ENCODE measurements at regions not wholly inside any gene's neighbourhood (a gene's known extent, or its start where the extent isn't known, plus 50 kb on each side); places are given as distances from the start of the nearest gene placed in this dataset.
"Not testable (repeated sequence)": the region's sequence is repeated elsewhere in the genome, so short reads cannot be mapped to it uniquely, and the experiment has no call there.

DNA sequence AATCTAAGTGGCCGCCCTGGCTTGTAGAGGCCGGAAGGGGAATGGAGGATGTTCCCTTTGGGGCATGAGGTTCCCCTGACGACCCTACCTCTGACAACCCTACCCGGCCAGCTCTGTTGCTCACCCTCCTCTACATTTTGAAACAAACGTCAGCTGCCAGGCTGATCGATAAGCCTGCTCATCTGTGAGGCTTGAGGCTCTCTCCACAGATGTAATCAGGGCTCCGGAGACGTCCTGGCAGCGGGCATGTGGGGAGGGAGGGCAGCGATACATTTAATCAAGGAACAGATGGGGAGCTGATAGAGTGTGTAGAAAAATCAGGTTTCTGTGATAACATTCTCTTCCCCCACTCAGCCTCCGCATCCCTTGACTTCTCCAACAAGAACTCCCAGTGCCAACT is 212.3 kb upstream of the SDK2 start:
- Histone ChIP-seq H3K4me3 (no peak overlapping the region), H3K27ac (no peak overlapping the region), H3K36me3 (no peaks in the 10 kb centered on the region), H3K9me3 (peaks cover 6 to 8% of the 10 kb centered on the region in 2 donors), H3K27me3 (peaks cover 0 to 20% of the 10 kb centered on the region in 2 donors), H3K4me1 (no peaks in the 10 kb centered on the region)
- TF ChIP-seq, protein P1, sequence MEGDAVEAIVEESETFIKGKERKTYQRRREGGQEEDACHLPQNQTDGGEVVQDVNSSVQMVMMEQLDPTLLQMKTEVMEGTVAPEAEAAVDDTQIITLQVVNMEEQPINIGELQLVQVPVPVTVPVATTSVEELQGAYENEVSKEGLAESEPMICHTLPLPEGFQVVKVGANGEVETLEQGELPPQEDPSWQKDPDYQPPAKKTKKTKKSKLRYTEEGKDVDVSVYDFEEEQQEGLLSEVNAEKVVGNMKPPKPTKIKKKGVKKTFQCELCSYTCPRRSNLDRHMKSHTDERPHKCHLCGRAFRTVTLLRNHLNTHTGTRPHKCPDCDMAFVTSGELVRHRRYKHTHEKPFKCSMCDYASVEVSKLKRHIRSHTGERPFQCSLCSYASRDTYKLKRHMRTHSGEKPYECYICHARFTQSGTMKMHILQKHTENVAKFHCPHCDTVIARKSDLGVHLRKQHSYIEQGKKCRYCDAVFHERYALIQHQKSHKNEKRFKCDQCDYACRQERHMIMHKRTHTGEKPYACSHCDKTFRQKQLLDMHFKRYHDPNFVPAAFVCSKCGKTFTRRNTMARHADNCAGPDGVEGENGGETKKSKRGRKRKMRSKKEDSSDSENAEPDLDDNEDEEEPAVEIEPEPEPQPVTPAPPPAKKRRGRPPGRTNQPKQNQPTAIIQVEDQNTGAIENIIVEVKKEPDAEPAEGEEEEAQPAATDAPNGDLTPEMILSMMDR (IDR thresholded peaks at IDR 0.05) = no peak
- TF ChIP-seq POLR2AphosphoS5 (IDR thresholded peaks at IDR 0.05) (no peak), POLR2A (IDR thresholded peaks at IDR 0.05) (no peak)
- DNase-seq (ENCODE audit: low spot score in 2 of 2) = no peak
- intact Hi-C loops (cut with DNase I; ENCODE audit: low total_unique reads) = no loop called here

DNA sequence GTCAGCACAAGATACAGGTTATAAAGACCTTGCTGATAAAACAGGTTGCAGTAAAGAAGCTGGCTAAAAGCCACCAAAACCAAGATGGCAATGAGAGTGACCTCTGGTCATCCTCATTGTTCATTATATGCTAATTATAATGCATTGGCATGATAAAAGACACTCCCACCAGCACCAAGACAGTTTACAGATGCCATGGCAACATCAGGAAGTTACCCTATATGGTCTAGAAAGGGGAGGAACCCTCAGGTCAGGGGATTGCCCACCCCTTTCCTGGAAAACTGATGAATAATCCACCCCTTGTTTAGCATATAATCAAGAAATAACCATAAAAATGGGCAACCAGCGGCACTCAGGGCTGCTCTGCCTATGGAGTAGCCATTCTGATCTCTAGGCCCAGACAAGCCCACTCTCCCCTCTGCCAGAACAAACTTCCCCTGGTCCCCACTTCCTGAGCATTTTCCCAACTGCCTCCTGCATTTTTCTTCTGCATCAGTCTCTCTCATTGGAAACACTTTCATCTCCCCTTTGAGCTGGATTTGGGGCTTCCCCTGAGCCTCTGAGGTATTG is 215.3 kb upstream of the SDK2 start:
- H3K36me3 ChIP-seq; intact Hi-C loops (cut with DNase I; ENCODE audit: low total_unique reads); DNase-seq (ENCODE audit: low spot score in 2 of 2); H3K27ac ChIP-seq; H3K4me1 ChIP-seq; H3K4me3 ChIP-seq; H3K9me3 ChIP-seq: not testable (repeated sequence)
- peaks cover 0 to 20% of the 10 kb centered on the region in 2 donors for H3K27me3 ChIP-seq

DNA sequence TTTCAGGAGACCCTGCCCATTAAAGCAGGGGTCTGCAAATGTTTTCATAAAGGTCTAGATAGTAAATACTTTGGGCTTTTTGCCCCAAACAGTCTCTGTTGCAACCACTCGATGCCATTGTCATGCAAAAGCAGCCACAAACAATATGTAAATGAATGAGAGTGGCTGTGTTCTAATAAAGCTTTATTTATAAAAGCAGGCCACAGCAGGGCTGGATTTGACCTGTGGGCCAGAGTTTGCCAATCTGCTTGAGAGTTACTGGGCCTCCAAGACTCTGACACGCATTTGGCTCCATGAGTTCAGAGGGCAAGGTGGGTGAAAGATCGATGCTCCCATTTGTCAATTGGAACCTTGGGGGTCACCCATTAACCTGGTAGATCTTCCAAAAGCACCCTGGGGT is 217.3 kb upstream of the SDK2 start:
- intact Hi-C loops (cut with DNase I; ENCODE audit: low total_unique reads) = no loop called here
- Histone ChIP-seq H3K4me1 (no peaks in the 10 kb centered on the region), H3K36me3 (no peaks in the 10 kb centered on the region), H3K4me3 (no peak overlapping the region), H3K9me3 (no peaks in the 10 kb centered on the region), H3K27ac (no peak overlapping the region), H3K27me3 (peaks cover 0 to 20% of the 10 kb centered on the region in 2 donors)
- no peak for DNase-seq (ENCODE audit: low spot score in 2 of 2)
- TF ChIP-seq, protein P1 (IDR thresholded peaks at IDR 0.05) = no peak
- TF ChIP-seq POLR2A (IDR thresholded peaks at IDR 0.05) = no peak
- no peak for TF ChIP-seq POLR2AphosphoS5 (IDR thresholded peaks at IDR 0.05)

DNA sequence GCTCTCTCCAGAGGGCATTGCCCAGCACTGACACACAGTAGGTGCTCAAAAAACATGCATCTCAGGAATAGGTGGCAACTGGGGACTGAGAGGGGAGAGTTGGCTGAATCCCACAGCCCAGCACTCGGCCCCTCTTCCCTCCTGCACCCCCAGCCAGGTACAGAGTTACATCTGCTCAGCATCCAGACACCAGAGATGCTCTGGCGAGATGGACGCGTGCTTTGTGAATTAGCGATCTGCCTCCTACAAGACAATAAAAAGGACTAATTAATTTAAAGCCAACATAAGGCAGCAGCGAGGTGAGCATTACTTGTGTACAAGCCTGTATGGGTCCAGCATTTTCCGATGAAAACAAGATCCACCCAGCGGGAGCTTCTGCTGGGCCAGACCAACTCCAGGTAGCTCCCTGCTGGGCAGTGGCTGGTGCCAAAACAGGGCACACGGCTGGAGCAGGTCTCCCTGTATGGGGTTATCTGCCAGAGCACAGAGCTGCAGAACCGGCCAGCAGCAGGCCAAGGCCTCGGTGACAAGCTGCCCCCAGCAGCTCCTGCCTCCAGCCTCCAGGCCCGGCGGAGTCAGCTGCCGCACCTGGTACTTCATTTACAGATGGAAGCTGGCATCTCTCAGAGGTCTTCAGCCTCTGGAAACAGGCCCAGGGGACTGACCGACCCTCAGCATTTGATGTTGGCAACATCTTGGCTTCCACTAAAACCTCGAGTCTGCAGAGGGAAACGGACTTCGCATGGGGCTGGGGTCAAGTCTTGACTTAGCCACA is 219.7 kb upstream of the SDK2 start:
- H3K27me3 ChIP-seq = no peaks in the 10 kb centered on the region
- H3K4me3 ChIP-seq = no peak overlapping the region
- no peak for DNase-seq (ENCODE audit: low spot score in 2 of 2)
- intact Hi-C loops (cut with DNase I; ENCODE audit: low total_unique reads) = no loop called here
- TF ChIP-seq, protein P1 (IDR thresholded peaks at IDR 0.05) = no peak
- no peak for TF ChIP-seq POLR2A (IDR thresholded peaks at IDR 0.05)
- TF ChIP-seq POLR2AphosphoS5 (IDR thresholded peaks at IDR 0.05) = no peak
- H3K27ac ChIP-seq = no peak overlapping the region
- no peaks in the 10 kb centered on the region for H3K9me3 ChIP-seq
- no peaks in the 10 kb centered on the region for H3K4me1 ChIP-seq
- H3K36me3 ChIP-seq = no peaks in the 10 kb centered on the region

- Histone ChIP-seq H3K4me3 (no peak overlapping the region), H3K27ac (no peak overlapping the region), H3K27me3 (no peaks in the 10 kb centered on the region), H3K9me3 (no peaks in the 10 kb centered on the region), H3K4me1 (no peaks in the 10 kb centered on the region), H3K36me3 (no peaks in the 10 kb centered on the region)
- TF ChIP-seq, protein P1 (IDR thresholded peaks at IDR 0.05) = no peak
- TF ChIP-seq POLR2A (IDR thresholded peaks at IDR 0.05) (no peak), POLR2AphosphoS5 (IDR thresholded peaks at IDR 0.05) (no peak)
- DNase-seq (ENCODE audit: low spot score in 2 of 2) = no peak
- intact Hi-C loops (cut with DNase I; ENCODE audit: low total_unique reads) = loop anchor here (5.0 kb wide), 1 partner anchor 251 kb away; no protein-coding TSS in a partner anchor
Measured at GRCh38 chr17:73865831-73866230, 221.6 kb upstream of the SDK2 start.

Data from breast epithelium (tissue), 4 donors.